Mesenteric fat pad (tissue), 1 donor: ENCODE measurements at regions not wholly inside any gene's neighbourhood (a gene's known extent, or its start where the extent isn't known, plus 50 kb on each side); places are given as distances from the start of the nearest gene placed in this dataset.
"Not testable (repeated sequence)": the region's sequence is repeated elsewhere in the genome, so short reads cannot be mapped to it uniquely, and the experiment has no call there.

Source experiments
- DNase-seq: peaks from one replicate; pipeline ENCODE4 v3.0.0-alpha.2; 2020; ENCODE audit warnings: low spot score
- donor health status: DM: yes; HTN: yes; CAD: no.

GRCh38 chrX:45434231-45434630 lies 233.6 kb upstream of the DIPK2B start:
- no peak for DNase-seq

GRCh38 chrX:45428831-45429230 lies 228.2 kb upstream of the DIPK2B start:
- DNase-seq = no peak

- no peak for DNase-seq
These were observed 223.7 kb upstream of the DIPK2B start for GRCh38 chrX:45424326-45424725.

- no peak for DNase-seq
These were observed 221.7 kb upstream of the DIPK2B start for GRCh38 chrX:45422216-45422925.

GRCh38 chrX:45421806-45422205 lies 221.1 kb upstream of the DIPK2B start:
- DNase-seq = no peak

GRCh38 chrX:45404206-45404605 lies 203.5 kb upstream of the DIPK2B start:
- no peak for DNase-seq

GRCh38 chrX:45401923-45402322 lies 201.2 kb upstream of the DIPK2B start:
- DNase-seq = no peak

- DNase-seq = not testable (repeated sequence)
These were observed 200.5 kb upstream of the DIPK2B start for GRCh38 chrX:45400951-45401725.

GRCh38 chrX:45400027-45400779 lies 199.5 kb upstream of the DIPK2B start:
- DNase-seq = no peak

- no peak for DNase-seq
These were observed 185.1 kb upstream of the DIPK2B start for GRCh38 chrX:45385757-45386156.

- DNase-seq = no peak
These were observed 181.2 kb upstream of the DIPK2B start for GRCh38 chrX:45381841-45382240.

- DNase-seq = no peak
These were observed 180.7 kb upstream of the DIPK2B start for GRCh38 chrX:45381366-45381765.

- DNase-seq = no peak
These were observed 178.6 kb upstream of the DIPK2B start for GRCh38 chrX:45379236-45379635.

GRCh38 chrX:45372151-45372550 lies 171.5 kb upstream of the DIPK2B start:
- no peak for DNase-seq

GRCh38 chrX:45368705-45369104 lies 168.0 kb upstream of the DIPK2B start:
- DNase-seq = no peak

GRCh38 chrX:45363596-45363995 lies 162.9 kb upstream of the DIPK2B start:
- DNase-seq = no peak

- DNase-seq = no peak
These were observed 159.9 kb upstream of the DIPK2B start for GRCh38 chrX:45360571-45360970.

- no peak for DNase-seq
These were observed 157.7 kb upstream of the DIPK2B start for GRCh38 chrX:45358392-45358791.

- DNase-seq = no peak
These were observed 152.8 kb upstream of the DIPK2B start for GRCh38 chrX:45353456-45353855.

- no peak for DNase-seq
These were observed 151.9 kb upstream of the DIPK2B start for GRCh38 chrX:45352611-45353010.

- no peak for DNase-seq
These were observed 150.8 kb upstream of the DIPK2B start for GRCh38 chrX:45351478-45351877.

GRCh38 chrX:45348296-45348695 lies 147.6 kb upstream of the DIPK2B start:
- no peak for DNase-seq
